ENCODE measurements at regions not wholly inside any gene's neighbourhood (a gene's known extent, or its start where the extent isn't known, plus 50 kb on each side); places are given as distances from the start of the nearest gene placed in this dataset.

GRCh38 chr9:21557428-21557768, 75.3 kb upstream of the IFNE start:
- Histone ChIP-seq H3K9me1 (ENCODE audit: control insufficient read depth, extremely low read depth, insufficient read depth, low read length) (no peaks in the 10 kb centered on the region), H3K9ac (ENCODE audit: control insufficient read depth, extremely low read depth, insufficient read depth, low read length) (peak overlapping the region; percentile 95), H3K79me2 (ENCODE audit: control insufficient read depth, insufficient read depth, low read length) (peaks cover 89% of the 10 kb centered on the region), H4K20me1 (ENCODE audit: control insufficient read depth, extremely low read depth, insufficient read depth, low read length) (no peaks in the 10 kb centered on the region), H3K4me3 (ENCODE audit: control insufficient read depth in 2 of 3, extremely low read depth in 1 of 3, insufficient read depth in 2 of 3, low read depth in 1 of 3, low read length in 3 of 3) (peak overlapping the region; percentile 65 to 80 (median 71)), H3K27me3 (ENCODE audit: control insufficient read depth, extremely low read depth, insufficient read depth, low read length) (no peaks in the 10 kb centered on the region), H3K36me3 (ENCODE audit: control insufficient read depth in 2 of 2, extremely low read depth in 1 of 2, insufficient read depth in 2 of 2, low read length in 2 of 2) (peaks cover 1 to 7% of the 10 kb centered on the region in 2 experiments), H3K27ac (ENCODE audit: control insufficient read depth, insufficient read depth, low read length) (peak overlapping the region; percentile 85), H2AFZ (ENCODE audit: control insufficient read depth, low read length) (no peak overlapping the region), H3K9me3 (ENCODE audit: control insufficient read depth, low read depth, low read length) (no peaks in the 10 kb centered on the region), H3K4me2 (ENCODE audit: control insufficient read depth, extremely low read depth, insufficient read depth, low read depth, low read length) (peak overlapping the region; percentile 72), H3K4me1 (ENCODE audit: control insufficient read depth, extremely low read depth, insufficient read depth, low read length) (peaks cover 15% of the 10 kb centered on the region)
- dilution Hi-C loops (cut with MboI; ENCODE audit: extremely low pct_ligation_motif_present, low sequenced_read_pairs): loop anchor here (10.0 to 25.0 kb wide), 2 partner anchors 117 to 230 kb away; no protein-coding TSS in a partner anchor
- no peak for TF ChIP-seq CTCF (optimal IDR thresholded peaks at IDR 0.05 in 1 of 3, IDR thresholded peaks at IDR 0.05 in 1 of 3, conservative IDR thresholded peaks at IDR 0.05 in 1 of 3; ENCODE audit: extremely low read depth in 1 of 3, insufficient read depth in 2 of 3, low read length in 3 of 3)
- no peak for TF ChIP-seq EZH2 (IDR thresholded peaks at IDR 0.05; ENCODE audit: low read length)
- no peak for DNase-seq (ENCODE audit: low read depth, low spot score)
- no peak for FAIRE-seq

- FAIRE-seq (no peak), DNase-seq (ENCODE audit: low read depth, low spot score) (no peak)
- Histone ChIP-seq H3K9me1 (ENCODE audit: control insufficient read depth, extremely low read depth, insufficient read depth, low read length) (no peaks in the 10 kb centered on the region), H3K4me1 (ENCODE audit: control insufficient read depth, extremely low read depth, insufficient read depth, low read length) (peaks cover 10% of the 10 kb centered on the region), H2AFZ (ENCODE audit: control insufficient read depth, low read length) (no peak overlapping the region), H3K9me3 (ENCODE audit: control insufficient read depth, low read depth, low read length) (no peaks in the 10 kb centered on the region), H3K4me2 (ENCODE audit: control insufficient read depth, extremely low read depth, insufficient read depth, low read depth, low read length) (no peak overlapping the region), H3K4me3 (ENCODE audit: control insufficient read depth in 2 of 3, extremely low read depth in 1 of 3, insufficient read depth in 2 of 3, low read depth in 1 of 3, low read length in 3 of 3) (peak overlapping the region; percentile 65 to 80 (median 71)), H3K27ac (ENCODE audit: control insufficient read depth, insufficient read depth, low read length) (peak overlapping the region; percentile 85), H4K20me1 (ENCODE audit: control insufficient read depth, extremely low read depth, insufficient read depth, low read length) (no peaks in the 10 kb centered on the region), H3K9ac (ENCODE audit: control insufficient read depth, extremely low read depth, insufficient read depth, low read length) (peak overlapping the region; percentile 95), H3K36me3 (ENCODE audit: control insufficient read depth in 2 of 2, extremely low read depth in 1 of 2, insufficient read depth in 2 of 2, low read length in 2 of 2) (peaks cover under 1 to 1% of the 10 kb centered on the region in 2 experiments), H3K27me3 (ENCODE audit: control insufficient read depth, extremely low read depth, insufficient read depth, low read length) (no peaks in the 10 kb centered on the region), H3K79me2 (ENCODE audit: control insufficient read depth, insufficient read depth, low read length) (peaks cover 86% of the 10 kb centered on the region)
- dilution Hi-C loops (cut with MboI; ENCODE audit: extremely low pct_ligation_motif_present, low sequenced_read_pairs): loop anchor here (10.0 to 25.0 kb wide), 2 partner anchors 117 to 229 kb away; no protein-coding TSS in a partner anchor
- TF ChIP-seq CTCF (optimal IDR thresholded peaks at IDR 0.05 in 1 of 3, IDR thresholded peaks at IDR 0.05 in 1 of 3, conservative IDR thresholded peaks at IDR 0.05 in 1 of 3; ENCODE audit: extremely low read depth in 1 of 3, insufficient read depth in 2 of 3, low read length in 3 of 3): no peak
- no peak for TF ChIP-seq EZH2 (IDR thresholded peaks at IDR 0.05; ENCODE audit: low read length)
These were observed 76.0 kb upstream of the IFNE start for GRCh38 chr9:21558079-21558478.
